ENCODE measurements at regions not wholly inside any gene's neighbourhood (a gene's known extent, or its start where the extent isn't known, plus 50 kb on each side); places are given as distances from the start of the nearest gene placed in this dataset.

DNA sequence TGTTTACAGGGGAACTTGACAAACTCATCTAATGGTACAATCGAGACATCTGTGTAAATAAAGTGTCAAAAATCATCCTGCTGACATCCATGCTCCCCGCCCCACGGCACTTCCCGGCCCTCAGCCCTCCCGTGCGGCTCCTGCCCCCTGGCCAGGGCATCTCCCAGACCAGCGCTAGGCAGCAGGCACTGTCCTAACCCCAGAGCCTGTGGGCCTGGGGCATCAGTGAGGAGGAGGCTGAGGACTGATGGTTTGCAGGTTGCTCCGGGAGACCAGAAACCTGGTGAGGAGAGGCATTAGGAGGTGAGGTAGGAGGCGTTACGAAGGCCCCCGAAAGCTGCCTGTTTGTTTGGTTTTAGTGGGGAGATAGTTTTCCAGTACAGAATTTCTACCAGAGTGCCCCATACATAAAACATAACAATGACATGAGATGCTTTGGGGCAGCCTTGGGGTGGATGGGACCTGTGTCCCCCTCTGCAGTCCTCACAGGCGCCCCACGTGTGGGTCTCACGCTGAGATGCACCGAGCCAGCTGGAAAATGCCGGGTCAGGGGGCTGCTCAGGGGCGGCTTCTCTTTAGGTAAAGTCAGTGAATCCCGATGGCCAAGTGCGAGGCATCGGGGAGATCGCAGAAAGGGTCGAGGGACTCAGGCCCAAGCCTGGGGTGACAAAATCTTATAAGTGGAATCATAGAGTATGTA is 114.2 kb downstream of the RTP5 start:
- Histone ChIP-seq H3K23ac (ENCODE audit: insufficient read length, low read depth, low read length) (no peak overlapping the region), H3K14ac (ENCODE audit: insufficient read depth, low read length) (no peak overlapping the region), H2AFZ (ENCODE audit: low read length) (no peak overlapping the region), H3K4me1 (ENCODE audit: insufficient read depth, low read length) (no peaks in the 10 kb centered on the region), H3K4ac (ENCODE audit: low read depth, low read length) (no peak overlapping the region), H4K8ac (replicated peaks; ENCODE audit: insufficient read length, low read depth, low read length) (no peak overlapping the region), H4K20me1 (ENCODE audit: control insufficient read depth, insufficient read depth, insufficient read length) (no peaks in the 10 kb centered on the region), H4K91ac (ENCODE audit: insufficient read length, low read depth, low read length) (no peak overlapping the region), H2BK120ac (ENCODE audit: low read depth, low read length, poor library complexity, severe bottlenecking) (no peak overlapping the region), H3K9ac (ENCODE audit: extremely low read depth, insufficient read length, low read length) (no peak overlapping the region), H3K9me3 (ENCODE audit: control insufficient read depth, low read depth, low read length) (no peaks in the 10 kb centered on the region), H3K27me3 (ENCODE audit: insufficient read depth, low read length) (no peaks in the 10 kb centered on the region), H2BK20ac (ENCODE audit: low read depth, low read length, poor library complexity, severe bottlenecking) (no peak overlapping the region), H4K5ac (ENCODE audit: insufficient read length, low read depth, low read length) (no peak overlapping the region), H3K18ac (ENCODE audit: insufficient read length, low read depth, low read length) (no peak overlapping the region), H3K56ac (ENCODE audit: insufficient read length, low read depth, low read length) (no peak overlapping the region), H3K23me2 (ENCODE audit: insufficient read length, low read depth, low read length, poor library complexity, severe bottlenecking) (no peaks in the 10 kb centered on the region), H3K27ac (ENCODE audit: insufficient read length, low read depth, low read length) (no peak overlapping the region), H3K79me1 (ENCODE audit: insufficient read depth, low read depth, low read length, poor library complexity, severe bottlenecking) (no peaks in the 10 kb centered on the region), H2BK5ac (ENCODE audit: insufficient read length, low read length) (no peak overlapping the region), H3K79me2 (ENCODE audit: insufficient read depth, low read length) (no peaks in the 10 kb centered on the region), H3K4me2 (ENCODE audit: insufficient read depth, insufficient read length, low read length) (no peak overlapping the region), H2BK15ac (ENCODE audit: low read depth, low read length) (no peak overlapping the region), H2AK5ac (ENCODE audit: insufficient read length, low read length) (no peak overlapping the region), H3T11ph (ENCODE audit: low read length) (no peak overlapping the region), H2BK12ac (ENCODE audit: insufficient read length, low read depth, low read length) (no peak overlapping the region)
- DNase-seq: peak; percentile 20
- H3K9me3 Mint-ChIP-seq: peaks cover 12% of the 10 kb centered on the region in 2 experiments
- peaks cover 22% of the 10 kb centered on the region for H3K27me3 Mint-ChIP-seq (ENCODE audit: low read depth)
- TF ChIP-seq, protein P1, sequence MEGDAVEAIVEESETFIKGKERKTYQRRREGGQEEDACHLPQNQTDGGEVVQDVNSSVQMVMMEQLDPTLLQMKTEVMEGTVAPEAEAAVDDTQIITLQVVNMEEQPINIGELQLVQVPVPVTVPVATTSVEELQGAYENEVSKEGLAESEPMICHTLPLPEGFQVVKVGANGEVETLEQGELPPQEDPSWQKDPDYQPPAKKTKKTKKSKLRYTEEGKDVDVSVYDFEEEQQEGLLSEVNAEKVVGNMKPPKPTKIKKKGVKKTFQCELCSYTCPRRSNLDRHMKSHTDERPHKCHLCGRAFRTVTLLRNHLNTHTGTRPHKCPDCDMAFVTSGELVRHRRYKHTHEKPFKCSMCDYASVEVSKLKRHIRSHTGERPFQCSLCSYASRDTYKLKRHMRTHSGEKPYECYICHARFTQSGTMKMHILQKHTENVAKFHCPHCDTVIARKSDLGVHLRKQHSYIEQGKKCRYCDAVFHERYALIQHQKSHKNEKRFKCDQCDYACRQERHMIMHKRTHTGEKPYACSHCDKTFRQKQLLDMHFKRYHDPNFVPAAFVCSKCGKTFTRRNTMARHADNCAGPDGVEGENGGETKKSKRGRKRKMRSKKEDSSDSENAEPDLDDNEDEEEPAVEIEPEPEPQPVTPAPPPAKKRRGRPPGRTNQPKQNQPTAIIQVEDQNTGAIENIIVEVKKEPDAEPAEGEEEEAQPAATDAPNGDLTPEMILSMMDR (conservative IDR thresholded peaks at IDR 0.05): no peak
- no CpG with 5 or more reads among the region's 22 CpGs for WGBS (ENCODE audit: extremely low coverage, insufficient read length, low lambda C conversion rate)
- no peaks in the 10 kb centered on the region for H3K4me1 Mint-ChIP-seq
- peaks cover 0 to 2% (median 0%) of the 10 kb centered on the region in 3 experiments; a peak in 4 of 7 replicates for H3K36me3 Mint-ChIP-seq (ENCODE audit: insufficient read depth in 1 of 3, low read depth in 3 of 3)
- no peak overlapping the region for H3K4me3 Mint-ChIP-seq
- peak overlapping the region in 1 of 3 experiments; percentile 5; a peak in 1 of 7 replicates for H3K27ac Mint-ChIP-seq
